GM23338 (cell line): ENCODE measurements at regions not wholly inside any gene's neighbourhood (a gene's known extent, or its start where the extent isn't known, plus 50 kb on each side); places are given as distances from the start of the nearest gene placed in this dataset.

Experiments
- ATAC-seq: fragments of 200-7000 bp; cut with Tn5 transposase; 3 replicates; pipeline ENCODE4 v1.9.1; 2020
- DNase-seq: peaks from one replicate; pipeline ENCODE4 v3.0.0-alpha.2; 2015; ENCODE audit warnings: low spot score
- H2AFZ ChIP-seq: fragments of 200-600 bp; sonication (generic); 2 replicates; pipeline ENCODE4 v1.8.0; 2016; ENCODE audit warnings: antibody characterized with exemption, mild to moderate bottlenecking, moderate library complexity
- H3F3A ChIP-seq: fragments of 200-600 bp; sonication (generic); replicated peaks from 2 replicates; pipeline ENCODE4 v1.8.0; 2017; ENCODE audit warnings: antibody characterized with exemption, mixed run types, low read depth
- H3K27ac ChIP-seq: fragments of 200-600 bp; sonication (generic); 2 replicates; pipeline ENCODE4 v1.6.1; 2016; ENCODE audit warnings: low read depth
- H3K27me3 ChIP-seq: fragments of 200-600 bp; sonication (generic); 2 replicates; pipeline ENCODE4 v1.8.0; 2016; ENCODE audit warnings: mild to moderate bottlenecking, mixed run types, moderate library complexity; ENCODE audit not compliant: insufficient read depth
- H3K36me3 ChIP-seq: fragments of 200-600 bp; sonication (generic); 2 replicates; pipeline ENCODE4 v1.8.0; 2016; ENCODE audit warnings: mild to moderate bottlenecking; ENCODE audit not compliant: insufficient read depth
- H3K4me1 ChIP-seq: fragments of 200-600 bp; sonication (generic); 2 replicates; pipeline ENCODE4 v1.8.0; 2016; ENCODE audit warnings: mild to moderate bottlenecking, moderate library complexity; ENCODE audit not compliant: insufficient read depth
- H3K4me2 ChIP-seq: fragments of 200-600 bp; sonication (generic); 2 replicates; pipeline ENCODE4 v1.7.1; 2017; ENCODE audit warnings: mixed run types
- H3K4me3 ChIP-seq: fragments of 200-600 bp; sonication (generic); 2 replicates; pipeline ENCODE4 v1.6.1; 2016; ENCODE audit warnings: mixed run types
- H3K79me2 ChIP-seq: fragments of 200-600 bp; sonication (generic); replicated peaks from 2 replicates; pipeline ENCODE4 v1.8.0; 2017; ENCODE audit warnings: mild to moderate bottlenecking; ENCODE audit not compliant: insufficient read depth
- H3K9me2 ChIP-seq: fragments of 200-600 bp; sonication (generic); 2 replicates; pipeline ENCODE4 v1.8.0; 2017; ENCODE audit not compliant: insufficient read depth
- H4K20me1 ChIP-seq: fragments of 200-600 bp; sonication (generic); replicated peaks from 2 replicates; pipeline ENCODE4 v1.8.0; 2017; ENCODE audit warnings: mild to moderate bottlenecking; ENCODE audit not compliant: insufficient read depth
- H3K27ac Mint-ChIP-seq: 2 replicates; pipeline ENCODE4 v1.8.0; 2020; ENCODE audit warnings: inconsistent platforms, mild to moderate bottlenecking, moderate library complexity, mixed read lengths
- H3K27me3 Mint-ChIP-seq: 3 replicates; pipeline ENCODE4 v1.8.0; 2022; ENCODE audit warnings: low read depth, mild to moderate bottlenecking, moderate library complexity, mixed read lengths, inconsistent platforms; ENCODE audit not compliant: insufficient read depth, poor library complexity
- H3K36me3 Mint-ChIP-seq: 3 replicates; pipeline ENCODE4 v1.8.0; 2021; ENCODE audit warnings: low read depth, mild to moderate bottlenecking, inconsistent platforms, moderate library complexity, mixed read lengths
- H3K4me1 Mint-ChIP-seq: 3 replicates; pipeline ENCODE4 v1.8.0; 2020; ENCODE audit warnings: mild to moderate bottlenecking, inconsistent platforms, mixed read lengths
- H3K4me3 Mint-ChIP-seq: 3 replicates; pipeline ENCODE4 v1.8.0; 2021; ENCODE audit warnings: moderate library complexity, mild to moderate bottlenecking, inconsistent platforms, mixed read lengths
- H3K9me3 Mint-ChIP-seq: 3 replicates; pipeline ENCODE4 v1.8.0; 2020; ENCODE audit warnings: moderate library complexity, mild to moderate bottlenecking, inconsistent platforms, mixed read lengths
- CREB1 ChIP-seq: fragments of 250-450 bp; sonication (Bioruptor Pico); IDR thresholded peaks from 2 replicates; pipeline ENCODE4 v1.5.0; 2020; ENCODE audit warnings: low read depth, mild to moderate bottlenecking, moderate library complexity
- CTCF ChIP-seq, 2 experiments: fragments of 200-600 bp in 1 of 2; sonication (generic) in 1 of 2; conservative IDR thresholded peaks; 2 replicates each; pipeline versions ENCODE4 v1.5.1 to v1.6.1; 2016 to 2017; ENCODE audit warnings: antibody characterized with exemption in 2 of 2, low read depth in 2 of 2, mild to moderate bottlenecking in 2 of 2, moderate library complexity in 1 of 2
- EZH2 ChIP-seq: fragments of 200-600 bp; sonication (generic); IDR thresholded peaks from one replicate; pipeline ENCODE4 v1.8.0; 2017; ENCODE audit warnings: antibody characterized with exemption, mild to moderate bottlenecking, low read depth; ENCODE audit not compliant: unreplicated experiment
- EZH2phosphoT487 ChIP-seq: fragments of 200-600 bp; sonication (generic); IDR thresholded peaks from one replicate; pipeline ENCODE4 v1.8.1; 2018; ENCODE audit warnings: antibody characterized with exemption; ENCODE audit not compliant: unreplicated experiment
- JUNB ChIP-seq: IDR thresholded peaks from one replicate; pipeline ENCODE4 v1.6.1; 2016; ENCODE audit warnings: antibody characterized with exemption; ENCODE audit not compliant: unreplicated experiment
- NANOG ChIP-seq: IDR thresholded peaks from 2 replicates; pipeline ENCODE4 v1.6.1; 2016; ENCODE audit warnings: antibody characterized with exemption, borderline replicate concordance
- STAT1 ChIP-seq: IDR thresholded peaks from one replicate; pipeline ENCODE4 v1.6.1; 2016; ENCODE audit warnings: antibody characterized with exemption; ENCODE audit not compliant: unreplicated experiment
- ZNF114 ChIP-seq: fragments of 250-450 bp; sonication (Bioruptor Pico); IDR thresholded peaks from 2 replicates; pipeline ENCODE4 v1.5.0; 2020; ENCODE audit warnings: mild to moderate bottlenecking, moderate library complexity
- ZNF331 ChIP-seq: fragments of 250-450 bp; sonication (Bioruptor Pico); IDR thresholded peaks from 2 replicates; pipeline ENCODE4 v1.5.0; 2020; ENCODE audit warnings: low read depth, mild to moderate bottlenecking, moderate library complexity
- TF ChIP-seq, protein P1 (sequence below): IDR thresholded peaks from one replicate; pipeline ENCODE4 v1.6.1; 2018; ENCODE audit warnings: antibody characterized with exemption; ENCODE audit not compliant: unreplicated experiment
- TF ChIP-seq, protein P2 (sequence below): IDR thresholded peaks from 2 replicates; pipeline ENCODE4 v1.6.1; 2016; ENCODE audit warnings: antibody characterized with exemption

GRCh38 chr1:87904651-87905050, 576.0 kb downstream of the LMO4 start:
- no peaks in the 10 kb centered on the region for H3K4me1 ChIP-seq
- no peak overlapping the region for H3K27ac ChIP-seq
- H4K20me1 ChIP-seq = no peaks in the 10 kb centered on the region
- no peak overlapping the region for H3K27ac Mint-ChIP-seq
- H3K79me2 ChIP-seq = no peaks in the 10 kb centered on the region
- H3K9me2 ChIP-seq = no peaks in the 10 kb centered on the region
- H3F3A ChIP-seq = no peaks in the 10 kb centered on the region
- peaks cover 3% of the 10 kb centered on the region for H3K27me3 Mint-ChIP-seq
- H3K4me2 ChIP-seq = no peak overlapping the region
- no peaks in the 10 kb centered on the region for H3K27me3 ChIP-seq
- no peak overlapping the region for H2AFZ ChIP-seq
- no peaks in the 10 kb centered on the region for H3K9me3 Mint-ChIP-seq
- peaks cover 8% of the 10 kb centered on the region; the same call in 2 of the 3 replicates for H3K4me1 Mint-ChIP-seq
- no peaks in the 10 kb centered on the region for H3K36me3 Mint-ChIP-seq
- DNase-seq = no peak
- H3K36me3 ChIP-seq = no peaks in the 10 kb centered on the region
- TF ChIP-seq, protein P1, sequence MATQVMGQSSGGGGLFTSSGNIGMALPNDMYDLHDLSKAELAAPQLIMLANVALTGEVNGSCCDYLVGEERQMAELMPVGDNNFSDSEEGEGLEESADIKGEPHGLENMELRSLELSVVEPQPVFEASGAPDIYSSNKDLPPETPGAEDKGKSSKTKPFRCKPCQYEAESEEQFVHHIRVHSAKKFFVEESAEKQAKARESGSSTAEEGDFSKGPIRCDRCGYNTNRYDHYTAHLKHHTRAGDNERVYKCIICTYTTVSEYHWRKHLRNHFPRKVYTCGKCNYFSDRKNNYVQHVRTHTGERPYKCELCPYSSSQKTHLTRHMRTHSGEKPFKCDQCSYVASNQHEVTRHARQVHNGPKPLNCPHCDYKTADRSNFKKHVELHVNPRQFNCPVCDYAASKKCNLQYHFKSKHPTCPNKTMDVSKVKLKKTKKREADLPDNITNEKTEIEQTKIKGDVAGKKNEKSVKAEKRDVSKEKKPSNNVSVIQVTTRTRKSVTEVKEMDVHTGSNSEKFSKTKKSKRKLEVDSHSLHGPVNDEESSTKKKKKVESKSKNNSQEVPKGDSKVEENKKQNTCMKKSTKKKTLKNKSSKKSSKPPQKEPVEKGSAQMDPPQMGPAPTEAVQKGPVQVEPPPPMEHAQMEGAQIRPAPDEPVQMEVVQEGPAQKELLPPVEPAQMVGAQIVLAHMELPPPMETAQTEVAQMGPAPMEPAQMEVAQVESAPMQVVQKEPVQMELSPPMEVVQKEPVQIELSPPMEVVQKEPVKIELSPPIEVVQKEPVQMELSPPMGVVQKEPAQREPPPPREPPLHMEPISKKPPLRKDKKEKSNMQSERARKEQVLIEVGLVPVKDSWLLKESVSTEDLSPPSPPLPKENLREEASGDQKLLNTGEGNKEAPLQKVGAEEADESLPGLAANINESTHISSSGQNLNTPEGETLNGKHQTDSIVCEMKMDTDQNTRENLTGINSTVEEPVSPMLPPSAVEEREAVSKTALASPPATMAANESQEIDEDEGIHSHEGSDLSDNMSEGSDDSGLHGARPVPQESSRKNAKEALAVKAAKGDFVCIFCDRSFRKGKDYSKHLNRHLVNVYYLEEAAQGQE = no peak
- TF ChIP-seq CTCF (conservative IDR thresholded peaks at IDR 0.05; ENCODE audit: low read depth in 2 of 2) (no peak), JUNB (no peak), NANOG (no peak), EZH2 (no peak), ZNF331 (CRISPR knock-in tag) (no peak), CREB1 (CRISPR knock-in tag) (no peak)
- TF ChIP-seq, protein P2, sequence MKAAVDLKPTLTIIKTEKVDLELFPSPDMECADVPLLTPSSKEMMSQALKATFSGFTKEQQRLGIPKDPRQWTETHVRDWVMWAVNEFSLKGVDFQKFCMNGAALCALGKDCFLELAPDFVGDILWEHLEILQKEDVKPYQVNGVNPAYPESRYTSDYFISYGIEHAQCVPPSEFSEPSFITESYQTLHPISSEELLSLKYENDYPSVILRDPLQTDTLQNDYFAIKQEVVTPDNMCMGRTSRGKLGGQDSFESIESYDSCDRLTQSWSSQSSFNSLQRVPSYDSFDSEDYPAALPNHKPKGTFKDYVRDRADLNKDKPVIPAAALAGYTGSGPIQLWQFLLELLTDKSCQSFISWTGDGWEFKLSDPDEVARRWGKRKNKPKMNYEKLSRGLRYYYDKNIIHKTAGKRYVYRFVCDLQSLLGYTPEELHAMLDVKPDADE = no peak
- no peak overlapping the region for H3K4me3 Mint-ChIP-seq
- no peak overlapping the region for H3K4me3 ChIP-seq
- no peak for ATAC-seq

DNA sequence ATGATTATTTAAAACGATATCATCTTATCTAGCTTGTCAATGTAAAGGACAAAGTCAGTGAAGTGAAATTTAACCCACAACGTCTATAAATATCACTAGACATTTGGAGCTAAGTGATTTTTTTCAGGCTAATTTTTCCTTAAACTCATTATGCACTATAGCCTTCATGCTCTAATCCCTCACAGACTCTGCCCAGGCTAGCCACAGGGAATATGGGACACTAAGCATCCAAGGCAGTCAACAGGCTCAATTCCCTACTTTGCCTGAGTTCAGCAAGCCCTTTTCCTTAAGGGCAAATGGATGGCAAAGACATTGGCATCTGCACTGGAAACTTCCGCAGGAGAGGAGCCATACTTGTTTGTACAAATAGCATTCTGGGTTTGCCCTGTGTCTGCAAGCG, 577.0 kb downstream of the LMO4 start:
- H3K27ac Mint-ChIP-seq = no peak overlapping the region
- H3K4me1 Mint-ChIP-seq = peaks cover 8% of the 10 kb centered on the region; the same call in 2 of the 3 replicates
- H2AFZ ChIP-seq = peak overlapping the region; percentile 48; the same call in 1 of the 2 replicates
- no peak for TF ChIP-seq STAT1
- no peak for TF ChIP-seq CTCF (conservative IDR thresholded peaks at IDR 0.05; ENCODE audit: low read depth in 2 of 2)
- no peak for TF ChIP-seq CREB1 (CRISPR knock-in tag)
- TF ChIP-seq EZH2 = no peak
- no peak for TF ChIP-seq EZH2phosphoT487
- no peak for TF ChIP-seq JUNB
- TF ChIP-seq, protein P2 = no peak
- TF ChIP-seq ZNF114 (CRISPR knock-in tag) = no peak

More for the DNA sequence above, 577.0 kb downstream of the LMO4 start:
- ATAC-seq = no peak
- H3K4me3 ChIP-seq = no peak overlapping the region
- no peak overlapping the region for H3K4me3 Mint-ChIP-seq
- H3K79me2 ChIP-seq = no peaks in the 10 kb centered on the region
- no peaks in the 10 kb centered on the region for H3K9me3 Mint-ChIP-seq
- H3K27me3 Mint-ChIP-seq = peaks cover 2% of the 10 kb centered on the region
- no peaks in the 10 kb centered on the region for H3K36me3 Mint-ChIP-seq
- no peaks in the 10 kb centered on the region for H3K9me2 ChIP-seq
- H3K4me2 ChIP-seq = no peak overlapping the region
- no peaks in the 10 kb centered on the region for H3F3A ChIP-seq
- H3K27ac ChIP-seq = no peak overlapping the region
- no peaks in the 10 kb centered on the region for H3K27me3 ChIP-seq
- no peak for DNase-seq
- no peaks in the 10 kb centered on the region for H4K20me1 ChIP-seq
- no peaks in the 10 kb centered on the region for H3K36me3 ChIP-seq
- no peaks in the 10 kb centered on the region for H3K4me1 ChIP-seq
